ENCODE measurements at regions not wholly inside any gene's neighbourhood (a gene's known extent, or its start where the extent isn't known, plus 50 kb on each side); places are given as distances from the start of the nearest gene placed in this dataset.

GRCh38 chrX:20420058-20420457, 153.3 kb upstream of the RPS6KA3 start:
- no peak for DNase-seq

GRCh38 chrX:20418379-20419150, 151.9 kb upstream of the RPS6KA3 start:
- DNase-seq, result no peak

- DNase-seq, result no peak
Observed at GRCh38 chrX:20414762-20415445, 148.2 kb upstream of the RPS6KA3 start.

GRCh38 chrX:20414066-20414465, 147.4 kb upstream of the RPS6KA3 start:
- no peak for DNase-seq

- DNase-seq, result no peak
Observed at GRCh38 chrX:20412871-20413486, 146.3 kb upstream of the RPS6KA3 start.

GRCh38 chrX:20410540-20410939, 143.8 kb upstream of the RPS6KA3 start:
- no peak for DNase-seq

GRCh38 chrX:20409991-20410390, 143.3 kb upstream of the RPS6KA3 start:
- no peak for DNase-seq

- no peak for DNase-seq
Observed at GRCh38 chrX:20402956-20403355, 136.2 kb upstream of the RPS6KA3 start.

- DNase-seq, result no peak
Observed at GRCh38 chrX:20399728-20400414, 133.2 kb upstream of the RPS6KA3 start.

GRCh38 chrX:20397587-20397986, 130.9 kb upstream of the RPS6KA3 start:
- no peak for DNase-seq

GRCh38 chrX:20394451-20394850, 127.7 kb upstream of the RPS6KA3 start:
- DNase-seq, result no peak

- no peak for DNase-seq
Observed at GRCh38 chrX:20393944-20394343, 127.2 kb upstream of the RPS6KA3 start.

- no peak for DNase-seq
Observed at GRCh38 chrX:20388594-20388993, 121.9 kb upstream of the RPS6KA3 start.

- no peak for DNase-seq
Observed at GRCh38 chrX:20383477-20383876, 116.8 kb upstream of the RPS6KA3 start.

- no peak for DNase-seq
Observed at GRCh38 chrX:20382518-20383297, 116.0 kb upstream of the RPS6KA3 start.

- DNase-seq, result no peak
Observed at GRCh38 chrX:20382082-20382481, 115.4 kb upstream of the RPS6KA3 start.

- DNase-seq, result no peak
Observed at GRCh38 chrX:20378233-20378920, 111.7 kb upstream of the RPS6KA3 start.

GRCh38 chrX:20374900-20375438, 108.3 kb upstream of the RPS6KA3 start:
- DNase-seq, result no peak

- no peak for DNase-seq
Observed at GRCh38 chrX:20374450-20374849, 107.7 kb upstream of the RPS6KA3 start.

GRCh38 chrX:20373063-20373462, 106.4 kb upstream of the RPS6KA3 start:
- no peak for DNase-seq

GRCh38 chrX:20372533-20372932, 105.8 kb upstream of the RPS6KA3 start:
- no peak for DNase-seq

All from hindlimb muscle (tissue), 1 donor.